HL-60 (cell line): ENCODE measurements at regions not wholly inside any gene's neighbourhood (a gene's known extent, or its start where the extent isn't known, plus 50 kb on each side); places are given as distances from the start of the nearest gene placed in this dataset.
"Not testable (repeated sequence)": the region's sequence is repeated elsewhere in the genome, so short reads cannot be mapped to it uniquely, and the experiment has no call there.

Source experiments
- DNase-seq, 2 experiments: peaks; one replicate each; pipeline ENCODE4 v3.0.0-alpha.2; 2010 to 2020; ENCODE audit warnings: low read depth in 1 of 2, low spot score in 1 of 2
- H3K27ac ChIP-seq: fragments of 250-450 bp; sonication (Bioruptor Pico); replicated peaks from 2 replicates; pipeline ENCODE4 v1.5.1; 2020; ENCODE audit warnings: mild to moderate bottlenecking, moderate library complexity
- H3K27me3 ChIP-seq: fragments of 250-450 bp; sonication (Bioruptor Pico); 2 replicates; pipeline ENCODE4 v1.5.1; 2021; ENCODE audit warnings: mild to moderate bottlenecking, moderate library complexity; ENCODE audit not compliant: insufficient read depth, poor library complexity, severe bottlenecking
- H3K4me3 ChIP-seq: replicated peaks from 2 replicates; pipeline ENCODE4 v1.5.1; 2011; ENCODE audit warnings: mild to moderate bottlenecking, control low read depth, low read length; ENCODE audit not compliant: insufficient read depth
- GABPA ChIP-seq: IDR thresholded peaks from 2 replicates; pipeline ENCODE4 v1.6.1; 2012; ENCODE audit warnings: low read depth
- POLR2AphosphoS5 ChIP-seq: IDR thresholded peaks from 2 replicates; pipeline ENCODE4 v1.6.1; 2012; ENCODE audit warnings: low read depth
- SPI1 ChIP-seq: IDR thresholded peaks from 2 replicates; pipeline ENCODE4 v1.6.1; 2012; ENCODE audit warnings: low read depth, mild to moderate bottlenecking, borderline replicate concordance
- TF ChIP-seq, protein P1 (sequence below): IDR thresholded peaks from one replicate; pipeline ENCODE4 v1.5.1; 2011; ENCODE audit warnings: low read length, control low read depth, inconsistent platforms; ENCODE audit not compliant: insufficient read depth
- TF ChIP-seq, protein P2 (sequence below): IDR thresholded peaks from 2 replicates; pipeline ENCODE4 v1.6.1; 2012; ENCODE audit warnings: low read depth; ENCODE audit not compliant: insufficient replicate concordance

DNA sequence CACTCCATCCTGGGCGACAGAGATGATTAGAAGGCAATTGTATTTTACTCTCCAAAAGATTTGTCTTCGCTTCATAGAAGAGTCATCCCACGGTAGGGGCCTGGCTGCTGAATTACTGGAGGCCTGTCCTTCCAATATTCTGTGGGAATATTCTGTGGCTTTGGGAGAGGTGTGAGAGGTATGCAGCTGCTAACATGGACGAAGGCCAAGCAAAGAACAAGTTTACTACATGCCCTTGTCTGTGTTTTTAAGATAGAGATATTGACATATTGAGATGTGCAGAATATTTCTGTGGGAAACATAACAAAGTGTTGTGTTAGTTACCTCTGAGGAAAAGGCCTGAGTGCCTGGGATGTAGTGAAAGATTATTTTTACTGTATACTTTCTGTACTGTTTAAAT lies 71.8 kb upstream of the SMIM15 start:
- Histone ChIP-seq H3K27ac (no peak overlapping the region), H3K27me3 (no peaks in the 10 kb centered on the region), H3K4me3 (no peak overlapping the region)
- TF ChIP-seq, protein P1, sequence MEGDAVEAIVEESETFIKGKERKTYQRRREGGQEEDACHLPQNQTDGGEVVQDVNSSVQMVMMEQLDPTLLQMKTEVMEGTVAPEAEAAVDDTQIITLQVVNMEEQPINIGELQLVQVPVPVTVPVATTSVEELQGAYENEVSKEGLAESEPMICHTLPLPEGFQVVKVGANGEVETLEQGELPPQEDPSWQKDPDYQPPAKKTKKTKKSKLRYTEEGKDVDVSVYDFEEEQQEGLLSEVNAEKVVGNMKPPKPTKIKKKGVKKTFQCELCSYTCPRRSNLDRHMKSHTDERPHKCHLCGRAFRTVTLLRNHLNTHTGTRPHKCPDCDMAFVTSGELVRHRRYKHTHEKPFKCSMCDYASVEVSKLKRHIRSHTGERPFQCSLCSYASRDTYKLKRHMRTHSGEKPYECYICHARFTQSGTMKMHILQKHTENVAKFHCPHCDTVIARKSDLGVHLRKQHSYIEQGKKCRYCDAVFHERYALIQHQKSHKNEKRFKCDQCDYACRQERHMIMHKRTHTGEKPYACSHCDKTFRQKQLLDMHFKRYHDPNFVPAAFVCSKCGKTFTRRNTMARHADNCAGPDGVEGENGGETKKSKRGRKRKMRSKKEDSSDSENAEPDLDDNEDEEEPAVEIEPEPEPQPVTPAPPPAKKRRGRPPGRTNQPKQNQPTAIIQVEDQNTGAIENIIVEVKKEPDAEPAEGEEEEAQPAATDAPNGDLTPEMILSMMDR = no peak
- no peak for TF ChIP-seq GABPA
- TF ChIP-seq SPI1 = no peak
- TF ChIP-seq, protein P2, sequence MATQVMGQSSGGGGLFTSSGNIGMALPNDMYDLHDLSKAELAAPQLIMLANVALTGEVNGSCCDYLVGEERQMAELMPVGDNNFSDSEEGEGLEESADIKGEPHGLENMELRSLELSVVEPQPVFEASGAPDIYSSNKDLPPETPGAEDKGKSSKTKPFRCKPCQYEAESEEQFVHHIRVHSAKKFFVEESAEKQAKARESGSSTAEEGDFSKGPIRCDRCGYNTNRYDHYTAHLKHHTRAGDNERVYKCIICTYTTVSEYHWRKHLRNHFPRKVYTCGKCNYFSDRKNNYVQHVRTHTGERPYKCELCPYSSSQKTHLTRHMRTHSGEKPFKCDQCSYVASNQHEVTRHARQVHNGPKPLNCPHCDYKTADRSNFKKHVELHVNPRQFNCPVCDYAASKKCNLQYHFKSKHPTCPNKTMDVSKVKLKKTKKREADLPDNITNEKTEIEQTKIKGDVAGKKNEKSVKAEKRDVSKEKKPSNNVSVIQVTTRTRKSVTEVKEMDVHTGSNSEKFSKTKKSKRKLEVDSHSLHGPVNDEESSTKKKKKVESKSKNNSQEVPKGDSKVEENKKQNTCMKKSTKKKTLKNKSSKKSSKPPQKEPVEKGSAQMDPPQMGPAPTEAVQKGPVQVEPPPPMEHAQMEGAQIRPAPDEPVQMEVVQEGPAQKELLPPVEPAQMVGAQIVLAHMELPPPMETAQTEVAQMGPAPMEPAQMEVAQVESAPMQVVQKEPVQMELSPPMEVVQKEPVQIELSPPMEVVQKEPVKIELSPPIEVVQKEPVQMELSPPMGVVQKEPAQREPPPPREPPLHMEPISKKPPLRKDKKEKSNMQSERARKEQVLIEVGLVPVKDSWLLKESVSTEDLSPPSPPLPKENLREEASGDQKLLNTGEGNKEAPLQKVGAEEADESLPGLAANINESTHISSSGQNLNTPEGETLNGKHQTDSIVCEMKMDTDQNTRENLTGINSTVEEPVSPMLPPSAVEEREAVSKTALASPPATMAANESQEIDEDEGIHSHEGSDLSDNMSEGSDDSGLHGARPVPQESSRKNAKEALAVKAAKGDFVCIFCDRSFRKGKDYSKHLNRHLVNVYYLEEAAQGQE = no peak
- DNase-seq = no peak

DNA sequence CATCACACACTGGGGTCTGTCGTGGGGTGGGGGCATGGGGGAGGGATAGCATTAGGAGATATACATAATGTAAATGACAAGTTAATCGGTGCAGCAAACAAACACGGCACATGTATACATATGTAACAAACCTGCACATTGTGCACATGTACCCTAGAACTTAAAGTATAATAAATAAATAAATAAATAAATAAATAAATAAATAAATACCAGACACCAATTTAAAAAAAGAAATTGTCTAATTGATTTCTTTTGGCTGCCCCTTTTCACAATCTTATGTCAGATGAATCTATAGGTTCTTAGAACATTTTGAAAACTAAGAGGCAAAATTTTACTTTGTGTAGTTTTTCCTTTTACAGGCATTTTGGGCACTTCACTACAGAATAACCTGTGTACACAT lies 74.4 kb upstream of the SMIM15 start:
- not testable (repeated sequence) for DNase-seq, H3K27ac ChIP-seq, H3K4me3 ChIP-seq, H3K27me3 ChIP-seq

DNA sequence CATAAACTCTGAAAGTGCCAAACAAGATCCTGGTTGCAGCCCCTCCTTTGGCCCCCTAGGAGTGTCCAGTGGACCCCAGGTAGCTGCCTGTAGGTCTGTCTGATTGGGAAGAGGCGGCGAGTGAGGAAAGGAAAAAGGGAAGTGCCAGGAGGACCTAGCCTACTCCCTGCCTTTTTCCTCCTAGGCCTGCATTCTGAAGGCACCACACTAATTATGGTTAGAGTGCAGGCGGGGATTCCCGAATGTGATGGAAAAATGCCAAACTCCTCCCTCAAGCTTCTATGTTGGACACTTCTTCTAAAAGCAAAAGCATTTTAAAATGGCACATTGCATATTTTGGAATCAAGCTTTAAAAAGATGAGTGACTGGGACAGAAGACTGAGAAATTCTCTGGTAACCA lies 83.2 kb upstream of the SMIM15 start:
- TF ChIP-seq, protein P2 = no peak
- 0 out of 2 replicates have a peak, but pooled peaks have one; percentile 9 for TF ChIP-seq SPI1
- TF ChIP-seq POLR2AphosphoS5 = no peak
- TF ChIP-seq, protein P1 = no peak
- no peak for TF ChIP-seq GABPA
- no peak overlapping the region for H3K27ac ChIP-seq

DNA sequence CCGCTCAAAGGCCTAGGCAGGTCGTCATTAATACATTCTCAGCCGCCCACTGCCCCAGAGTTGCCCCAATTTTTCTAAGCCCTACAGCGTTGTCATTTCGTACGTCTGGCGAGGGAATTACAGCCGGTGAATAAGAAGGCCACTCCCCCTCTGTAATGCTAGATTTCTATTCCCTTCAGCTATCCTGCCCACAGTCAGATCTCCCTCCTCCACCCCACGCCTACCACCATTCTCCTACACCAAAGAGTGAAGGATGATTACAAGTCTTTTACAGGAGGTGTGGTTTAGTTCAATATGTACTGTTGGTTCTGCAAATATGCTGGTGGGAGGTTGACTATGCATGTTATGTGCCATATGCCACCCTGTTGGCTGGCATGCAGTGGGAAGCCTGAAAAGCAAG lies 83.7 kb upstream of the SMIM15 start:
- DNase-seq = no peak
- Histone ChIP-seq H3K4me3 (no peak overlapping the region), H3K27ac (no peak overlapping the region), H3K27me3 (no peaks in the 10 kb centered on the region)
- TF ChIP-seq POLR2AphosphoS5 (no peak), GABPA (no peak), SPI1 (no peak)
- TF ChIP-seq, protein P1 = no peak
- TF ChIP-seq, protein P2 = no peak

More for the DNA sequence above, 83.2 kb upstream of the SMIM15 start:
- Histone ChIP-seq H3K27me3 (no peaks in the 10 kb centered on the region), H3K4me3 (no peak overlapping the region)
- DNase-seq = no peak
